Progenitor cell of endocrine pancreas (in vitro differentiated cells): ENCODE measurements at regions not wholly inside any gene's neighbourhood (a gene's known extent, or its start where the extent isn't known, plus 50 kb on each side); places are given as distances from the start of the nearest gene placed in this dataset.

Source experiments
- DNase-seq: peaks from one replicate; pipeline ENCODE4 v3.0.0; 2021; ENCODE audit warnings: low spot score; ENCODE audit not compliant: unreplicated experiment
- H3K27ac Mint-ChIP-seq: 2 replicates; pipeline ENCODE4 v1.8.0; 2021; ENCODE audit warnings: mild to moderate bottlenecking, moderate library complexity, mixed read lengths
- H3K27me3 Mint-ChIP-seq: 2 replicates; pipeline ENCODE4 v1.8.0; 2021; ENCODE audit warnings: mixed read lengths
- H3K36me3 Mint-ChIP-seq: 2 replicates; pipeline ENCODE4 v1.8.0; 2022; ENCODE audit warnings: mixed read lengths; ENCODE audit not compliant: insufficient read depth
- H3K4me1 Mint-ChIP-seq: 2 replicates; pipeline ENCODE4 v1.8.0; 2021; ENCODE audit warnings: low read depth, mixed read lengths
- H3K4me3 Mint-ChIP-seq: 2 replicates; pipeline ENCODE4 v1.8.0; 2021; ENCODE audit warnings: low read depth, mild to moderate bottlenecking, moderate library complexity, mixed read lengths
- H3K9me3 Mint-ChIP-seq: 2 replicates; pipeline ENCODE4 v1.8.0; 2021; ENCODE audit warnings: low read depth, mixed read lengths
- TF ChIP-seq, protein P1 (sequence below): fragments of 200-600 bp; sonication (generic); IDR thresholded peaks from one replicate; pipeline ENCODE4 v1.5.0; 2021; ENCODE audit warnings: antibody characterized with exemption, mild to moderate bottlenecking; ENCODE audit not compliant: unreplicated experiment

DNA sequence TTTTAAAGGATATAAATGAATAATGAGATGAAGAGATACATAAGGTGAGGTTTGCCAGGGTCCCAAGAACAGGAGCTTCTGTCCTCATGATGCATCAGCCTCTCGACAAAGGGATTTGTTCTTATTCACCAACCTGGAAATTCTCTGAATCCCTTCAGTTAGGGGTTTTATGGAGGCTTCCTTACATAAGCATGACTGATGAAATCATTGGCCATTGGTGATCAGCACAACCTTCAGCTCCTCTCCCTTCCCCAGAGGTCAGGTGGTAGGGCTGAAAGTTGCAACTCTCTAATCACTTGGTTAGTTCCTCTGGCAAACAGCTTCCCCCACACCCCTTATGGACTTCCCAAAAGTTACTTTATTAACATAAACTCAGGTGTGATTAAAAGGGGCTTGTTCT lies 222.0 kb downstream of the SPRY1 start:
- Mint-ChIP-seq H3K36me3 (no peaks in the 10 kb centered on the region), H3K4me1 (peaks cover 13% of the 10 kb centered on the region), H3K9me3 (peaks cover 4% of the 10 kb centered on the region), H3K27me3 (no peaks in the 10 kb centered on the region), H3K4me3 (no peak overlapping the region), H3K27ac (no peak overlapping the region)
- TF ChIP-seq, protein P1, sequence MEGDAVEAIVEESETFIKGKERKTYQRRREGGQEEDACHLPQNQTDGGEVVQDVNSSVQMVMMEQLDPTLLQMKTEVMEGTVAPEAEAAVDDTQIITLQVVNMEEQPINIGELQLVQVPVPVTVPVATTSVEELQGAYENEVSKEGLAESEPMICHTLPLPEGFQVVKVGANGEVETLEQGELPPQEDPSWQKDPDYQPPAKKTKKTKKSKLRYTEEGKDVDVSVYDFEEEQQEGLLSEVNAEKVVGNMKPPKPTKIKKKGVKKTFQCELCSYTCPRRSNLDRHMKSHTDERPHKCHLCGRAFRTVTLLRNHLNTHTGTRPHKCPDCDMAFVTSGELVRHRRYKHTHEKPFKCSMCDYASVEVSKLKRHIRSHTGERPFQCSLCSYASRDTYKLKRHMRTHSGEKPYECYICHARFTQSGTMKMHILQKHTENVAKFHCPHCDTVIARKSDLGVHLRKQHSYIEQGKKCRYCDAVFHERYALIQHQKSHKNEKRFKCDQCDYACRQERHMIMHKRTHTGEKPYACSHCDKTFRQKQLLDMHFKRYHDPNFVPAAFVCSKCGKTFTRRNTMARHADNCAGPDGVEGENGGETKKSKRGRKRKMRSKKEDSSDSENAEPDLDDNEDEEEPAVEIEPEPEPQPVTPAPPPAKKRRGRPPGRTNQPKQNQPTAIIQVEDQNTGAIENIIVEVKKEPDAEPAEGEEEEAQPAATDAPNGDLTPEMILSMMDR, result no peak
- DNase-seq, result no peak

DNA sequence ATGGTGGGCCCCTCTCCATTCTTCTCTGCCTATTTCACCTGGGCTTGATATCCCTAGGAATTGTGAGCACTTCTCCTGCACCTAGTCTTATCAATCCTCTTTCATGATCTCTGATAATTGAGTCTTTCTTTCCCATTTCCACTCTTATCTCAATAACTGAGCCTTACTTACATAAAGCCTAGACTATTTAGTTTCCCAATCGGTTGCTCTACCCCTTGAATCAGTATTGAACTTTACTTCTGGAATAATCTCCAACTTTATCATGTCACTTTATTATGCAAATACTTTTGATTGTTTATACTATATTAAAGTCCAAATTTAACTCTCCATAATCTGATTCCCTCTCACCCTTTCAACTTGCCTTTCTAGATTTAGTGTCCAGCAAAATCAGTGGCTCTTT lies 222.7 kb downstream of the SPRY1 start:
- Mint-ChIP-seq H3K36me3 (no peaks in the 10 kb centered on the region), H3K27me3 (no peaks in the 10 kb centered on the region), H3K4me1 (peaks cover 13% of the 10 kb centered on the region), H3K9me3 (peaks cover 4% of the 10 kb centered on the region), H3K27ac (no peak overlapping the region), H3K4me3 (no peak overlapping the region)
- TF ChIP-seq, protein P1, result no peak
- DNase-seq, result no peak

DNA sequence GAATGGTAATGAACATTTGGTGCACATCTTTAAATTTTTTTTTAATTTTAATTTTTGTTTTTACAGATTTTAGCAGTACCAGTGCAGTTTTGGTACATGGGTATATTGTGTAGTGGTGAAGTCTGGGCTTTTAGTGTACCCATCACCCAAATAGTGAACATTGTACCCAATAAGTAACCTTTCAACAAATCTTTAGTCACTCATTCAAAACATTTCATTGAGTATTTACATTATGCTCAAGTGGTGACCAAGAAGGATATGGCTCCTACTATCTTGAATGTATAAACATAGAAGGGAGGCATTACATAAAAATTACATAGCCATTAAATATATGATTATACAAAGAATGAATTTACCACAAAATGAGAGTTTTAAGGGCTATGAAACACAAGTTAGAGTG lies 223.3 kb downstream of the SPRY1 start:
- no peak for DNase-seq
- Mint-ChIP-seq H3K27me3 (no peaks in the 10 kb centered on the region), H3K4me3 (no peak overlapping the region), H3K4me1 (peaks cover 13% of the 10 kb centered on the region), H3K27ac (peak overlapping the region; percentile 7), H3K36me3 (no peaks in the 10 kb centered on the region), H3K9me3 (peaks cover 4% of the 10 kb centered on the region)
- TF ChIP-seq, protein P1, result no peak

DNA sequence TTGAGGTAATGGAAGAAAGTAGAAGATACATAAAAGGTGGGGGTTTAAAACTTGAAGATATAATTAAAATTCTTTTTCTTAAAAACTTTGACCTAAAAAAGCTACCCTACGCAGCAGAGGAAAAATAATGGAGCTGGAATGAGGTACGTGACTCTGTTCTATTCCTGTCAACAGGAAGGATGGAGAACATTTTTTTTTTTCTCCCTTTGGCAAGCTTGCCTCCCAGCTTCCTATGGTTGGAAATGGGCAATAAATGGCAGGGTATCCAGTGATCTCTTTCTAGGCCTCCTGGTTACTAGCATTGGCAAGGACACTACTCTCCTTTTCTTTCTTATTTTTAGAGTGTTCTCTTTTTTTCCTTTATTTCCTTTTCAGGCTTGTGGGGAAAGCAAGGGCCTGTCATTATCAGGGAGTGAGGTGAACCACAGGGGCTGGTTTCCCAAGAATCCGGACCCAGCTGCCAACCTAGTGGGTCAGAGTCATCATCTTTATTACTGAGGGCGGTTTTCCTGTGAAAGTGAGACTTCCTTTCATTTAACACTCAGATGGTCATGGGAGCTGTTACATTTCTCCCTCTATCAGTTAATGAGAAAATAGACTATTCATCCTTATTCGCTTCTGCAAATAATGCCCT lies 224.6 kb downstream of the SPRY1 start:
- Mint-ChIP-seq H3K27me3 (no peaks in the 10 kb centered on the region), H3K4me3 (no peak overlapping the region), H3K27ac (no peak overlapping the region), H3K36me3 (no peaks in the 10 kb centered on the region), H3K4me1 (peaks cover 13% of the 10 kb centered on the region), H3K9me3 (peaks cover 4% of the 10 kb centered on the region)
- DNase-seq, result no peak
- TF ChIP-seq, protein P1, result no peak

DNA sequence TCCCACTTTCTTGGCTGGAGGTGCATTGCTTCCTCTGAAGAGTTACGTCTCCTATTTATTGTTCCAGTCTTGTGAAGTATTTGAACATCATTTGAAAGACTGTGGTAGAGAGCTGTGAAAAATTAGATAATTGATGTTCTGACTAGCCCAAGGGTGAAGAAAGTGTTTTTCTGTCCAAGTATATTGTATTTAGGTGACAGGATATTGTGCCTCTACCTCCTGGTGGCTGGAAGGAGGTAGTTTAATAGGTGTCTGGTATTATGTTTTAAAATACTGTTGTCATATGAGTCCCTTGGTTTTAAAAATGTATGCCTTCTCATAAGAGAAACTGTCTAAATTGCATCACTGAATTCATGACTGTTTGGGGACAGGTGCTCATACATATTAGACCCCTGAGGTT lies 226.0 kb downstream of the SPRY1 start:
- peaks cover 19% of the 10 kb centered on the region for H3K4me1 Mint-ChIP-seq
- TF ChIP-seq, protein P1, result peak; percentile 9
- H3K4me3 Mint-ChIP-seq, result no peak overlapping the region
- peaks cover 4% of the 10 kb centered on the region for H3K9me3 Mint-ChIP-seq
- no peak overlapping the region for H3K27ac Mint-ChIP-seq
- H3K27me3 Mint-ChIP-seq, result no peaks in the 10 kb centered on the region
- no peak for DNase-seq
- H3K36me3 Mint-ChIP-seq, result no peaks in the 10 kb centered on the region
